GM23338 (cell line): ENCODE measurements at regions not wholly inside any gene's neighbourhood (a gene's known extent, or its start where the extent isn't known, plus 50 kb on each side); places are given as distances from the start of the nearest gene placed in this dataset.

Experiments used
- ATAC-seq: fragments of 200-7000 bp; cut with Tn5 transposase; 3 replicates; pipeline ENCODE4 v1.9.1; 2020
- DNase-seq: peaks from one replicate; pipeline ENCODE4 v3.0.0-alpha.2; 2015; ENCODE audit warnings: low spot score
- H2AFZ ChIP-seq: fragments of 200-600 bp; sonication (generic); 2 replicates; pipeline ENCODE4 v1.8.0; 2016; ENCODE audit warnings: antibody characterized with exemption, mild to moderate bottlenecking, moderate library complexity
- H3F3A ChIP-seq: fragments of 200-600 bp; sonication (generic); replicated peaks from 2 replicates; pipeline ENCODE4 v1.8.0; 2017; ENCODE audit warnings: antibody characterized with exemption, mixed run types, low read depth
- H3K27ac ChIP-seq: fragments of 200-600 bp; sonication (generic); 2 replicates; pipeline ENCODE4 v1.6.1; 2016; ENCODE audit warnings: low read depth
- H3K27me3 ChIP-seq: fragments of 200-600 bp; sonication (generic); 2 replicates; pipeline ENCODE4 v1.8.0; 2016; ENCODE audit warnings: mild to moderate bottlenecking, mixed run types, moderate library complexity; ENCODE audit not compliant: insufficient read depth
- H3K36me3 ChIP-seq: fragments of 200-600 bp; sonication (generic); 2 replicates; pipeline ENCODE4 v1.8.0; 2016; ENCODE audit warnings: mild to moderate bottlenecking; ENCODE audit not compliant: insufficient read depth
- H3K4me1 ChIP-seq: fragments of 200-600 bp; sonication (generic); 2 replicates; pipeline ENCODE4 v1.8.0; 2016; ENCODE audit warnings: mild to moderate bottlenecking, moderate library complexity; ENCODE audit not compliant: insufficient read depth
- H3K4me2 ChIP-seq: fragments of 200-600 bp; sonication (generic); 2 replicates; pipeline ENCODE4 v1.7.1; 2017; ENCODE audit warnings: mixed run types
- H3K4me3 ChIP-seq: fragments of 200-600 bp; sonication (generic); 2 replicates; pipeline ENCODE4 v1.6.1; 2016; ENCODE audit warnings: mixed run types
- H3K79me2 ChIP-seq: fragments of 200-600 bp; sonication (generic); replicated peaks from 2 replicates; pipeline ENCODE4 v1.8.0; 2017; ENCODE audit warnings: mild to moderate bottlenecking; ENCODE audit not compliant: insufficient read depth
- H3K9me2 ChIP-seq: fragments of 200-600 bp; sonication (generic); 2 replicates; pipeline ENCODE4 v1.8.0; 2017; ENCODE audit not compliant: insufficient read depth
- H4K20me1 ChIP-seq: fragments of 200-600 bp; sonication (generic); replicated peaks from 2 replicates; pipeline ENCODE4 v1.8.0; 2017; ENCODE audit warnings: mild to moderate bottlenecking; ENCODE audit not compliant: insufficient read depth
- H3K27ac Mint-ChIP-seq: 2 replicates; pipeline ENCODE4 v1.8.0; 2020; ENCODE audit warnings: inconsistent platforms, mild to moderate bottlenecking, moderate library complexity, mixed read lengths
- H3K27me3 Mint-ChIP-seq: 3 replicates; pipeline ENCODE4 v1.8.0; 2022; ENCODE audit warnings: low read depth, mild to moderate bottlenecking, moderate library complexity, mixed read lengths, inconsistent platforms; ENCODE audit not compliant: insufficient read depth, poor library complexity
- H3K36me3 Mint-ChIP-seq: 3 replicates; pipeline ENCODE4 v1.8.0; 2021; ENCODE audit warnings: low read depth, mild to moderate bottlenecking, inconsistent platforms, moderate library complexity, mixed read lengths
- H3K4me1 Mint-ChIP-seq: 3 replicates; pipeline ENCODE4 v1.8.0; 2020; ENCODE audit warnings: mild to moderate bottlenecking, inconsistent platforms, mixed read lengths
- H3K4me3 Mint-ChIP-seq: 3 replicates; pipeline ENCODE4 v1.8.0; 2021; ENCODE audit warnings: moderate library complexity, mild to moderate bottlenecking, inconsistent platforms, mixed read lengths
- H3K9me3 Mint-ChIP-seq: 3 replicates; pipeline ENCODE4 v1.8.0; 2020; ENCODE audit warnings: moderate library complexity, mild to moderate bottlenecking, inconsistent platforms, mixed read lengths
- EZH2 ChIP-seq: fragments of 200-600 bp; sonication (generic); IDR thresholded peaks from one replicate; pipeline ENCODE4 v1.8.0; 2017; ENCODE audit warnings: antibody characterized with exemption, mild to moderate bottlenecking, low read depth; ENCODE audit not compliant: unreplicated experiment
- NANOG ChIP-seq: IDR thresholded peaks from 2 replicates; pipeline ENCODE4 v1.6.1; 2016; ENCODE audit warnings: antibody characterized with exemption, borderline replicate concordance
- STAT1 ChIP-seq: IDR thresholded peaks from one replicate; pipeline ENCODE4 v1.6.1; 2016; ENCODE audit warnings: antibody characterized with exemption; ENCODE audit not compliant: unreplicated experiment
- ZNF331 ChIP-seq: fragments of 250-450 bp; sonication (Bioruptor Pico); IDR thresholded peaks from 2 replicates; pipeline ENCODE4 v1.5.0; 2020; ENCODE audit warnings: low read depth, mild to moderate bottlenecking, moderate library complexity
- TF ChIP-seq, protein P1 (sequence below): IDR thresholded peaks from 2 replicates; pipeline ENCODE4 v1.6.1; 2016; ENCODE audit warnings: antibody characterized with exemption
- TF ChIP-seq, protein P2 (sequence below): fragments of 250-450 bp; sonication (Bioruptor Pico); IDR thresholded peaks from 2 replicates; pipeline ENCODE4 v1.5.0; 2020; ENCODE audit warnings: mild to moderate bottlenecking, moderate library complexity

DNA sequence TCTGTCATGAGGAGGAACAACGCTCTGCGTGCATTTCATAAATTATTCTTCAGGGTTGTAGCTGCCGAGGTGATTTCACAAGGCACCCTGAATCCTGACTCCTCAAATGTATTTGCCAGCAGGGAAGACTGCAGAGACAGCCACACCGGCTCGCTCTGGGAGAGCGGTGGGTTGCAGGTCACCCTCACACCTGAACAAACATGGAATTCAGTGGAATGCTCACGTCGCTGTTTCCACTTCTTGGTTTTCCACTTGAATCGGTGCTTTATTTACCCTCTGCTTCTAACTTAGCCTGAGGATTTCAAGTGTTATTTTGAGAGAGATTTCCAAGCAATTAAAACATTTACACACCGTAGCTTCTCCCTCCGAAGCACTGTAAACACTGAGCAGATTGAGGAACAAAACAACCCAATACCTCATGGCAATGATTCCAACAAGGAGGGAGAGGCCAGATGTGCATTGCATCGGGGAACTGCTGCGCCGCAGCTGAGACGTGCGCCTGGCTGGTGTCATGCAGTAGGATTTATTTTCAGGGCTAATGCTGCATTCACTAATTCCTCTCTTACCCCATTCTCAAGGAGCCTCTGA is 59.5 kb upstream of the GGTLC1 start (continued):
- TF ChIP-seq, protein P1, sequence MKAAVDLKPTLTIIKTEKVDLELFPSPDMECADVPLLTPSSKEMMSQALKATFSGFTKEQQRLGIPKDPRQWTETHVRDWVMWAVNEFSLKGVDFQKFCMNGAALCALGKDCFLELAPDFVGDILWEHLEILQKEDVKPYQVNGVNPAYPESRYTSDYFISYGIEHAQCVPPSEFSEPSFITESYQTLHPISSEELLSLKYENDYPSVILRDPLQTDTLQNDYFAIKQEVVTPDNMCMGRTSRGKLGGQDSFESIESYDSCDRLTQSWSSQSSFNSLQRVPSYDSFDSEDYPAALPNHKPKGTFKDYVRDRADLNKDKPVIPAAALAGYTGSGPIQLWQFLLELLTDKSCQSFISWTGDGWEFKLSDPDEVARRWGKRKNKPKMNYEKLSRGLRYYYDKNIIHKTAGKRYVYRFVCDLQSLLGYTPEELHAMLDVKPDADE, result no peak
- TF ChIP-seq NANOG, result no peak
- no peak for TF ChIP-seq ZNF331 (CRISPR knock-in tag)
- no peak for TF ChIP-seq STAT1
- TF ChIP-seq, protein P2, sequence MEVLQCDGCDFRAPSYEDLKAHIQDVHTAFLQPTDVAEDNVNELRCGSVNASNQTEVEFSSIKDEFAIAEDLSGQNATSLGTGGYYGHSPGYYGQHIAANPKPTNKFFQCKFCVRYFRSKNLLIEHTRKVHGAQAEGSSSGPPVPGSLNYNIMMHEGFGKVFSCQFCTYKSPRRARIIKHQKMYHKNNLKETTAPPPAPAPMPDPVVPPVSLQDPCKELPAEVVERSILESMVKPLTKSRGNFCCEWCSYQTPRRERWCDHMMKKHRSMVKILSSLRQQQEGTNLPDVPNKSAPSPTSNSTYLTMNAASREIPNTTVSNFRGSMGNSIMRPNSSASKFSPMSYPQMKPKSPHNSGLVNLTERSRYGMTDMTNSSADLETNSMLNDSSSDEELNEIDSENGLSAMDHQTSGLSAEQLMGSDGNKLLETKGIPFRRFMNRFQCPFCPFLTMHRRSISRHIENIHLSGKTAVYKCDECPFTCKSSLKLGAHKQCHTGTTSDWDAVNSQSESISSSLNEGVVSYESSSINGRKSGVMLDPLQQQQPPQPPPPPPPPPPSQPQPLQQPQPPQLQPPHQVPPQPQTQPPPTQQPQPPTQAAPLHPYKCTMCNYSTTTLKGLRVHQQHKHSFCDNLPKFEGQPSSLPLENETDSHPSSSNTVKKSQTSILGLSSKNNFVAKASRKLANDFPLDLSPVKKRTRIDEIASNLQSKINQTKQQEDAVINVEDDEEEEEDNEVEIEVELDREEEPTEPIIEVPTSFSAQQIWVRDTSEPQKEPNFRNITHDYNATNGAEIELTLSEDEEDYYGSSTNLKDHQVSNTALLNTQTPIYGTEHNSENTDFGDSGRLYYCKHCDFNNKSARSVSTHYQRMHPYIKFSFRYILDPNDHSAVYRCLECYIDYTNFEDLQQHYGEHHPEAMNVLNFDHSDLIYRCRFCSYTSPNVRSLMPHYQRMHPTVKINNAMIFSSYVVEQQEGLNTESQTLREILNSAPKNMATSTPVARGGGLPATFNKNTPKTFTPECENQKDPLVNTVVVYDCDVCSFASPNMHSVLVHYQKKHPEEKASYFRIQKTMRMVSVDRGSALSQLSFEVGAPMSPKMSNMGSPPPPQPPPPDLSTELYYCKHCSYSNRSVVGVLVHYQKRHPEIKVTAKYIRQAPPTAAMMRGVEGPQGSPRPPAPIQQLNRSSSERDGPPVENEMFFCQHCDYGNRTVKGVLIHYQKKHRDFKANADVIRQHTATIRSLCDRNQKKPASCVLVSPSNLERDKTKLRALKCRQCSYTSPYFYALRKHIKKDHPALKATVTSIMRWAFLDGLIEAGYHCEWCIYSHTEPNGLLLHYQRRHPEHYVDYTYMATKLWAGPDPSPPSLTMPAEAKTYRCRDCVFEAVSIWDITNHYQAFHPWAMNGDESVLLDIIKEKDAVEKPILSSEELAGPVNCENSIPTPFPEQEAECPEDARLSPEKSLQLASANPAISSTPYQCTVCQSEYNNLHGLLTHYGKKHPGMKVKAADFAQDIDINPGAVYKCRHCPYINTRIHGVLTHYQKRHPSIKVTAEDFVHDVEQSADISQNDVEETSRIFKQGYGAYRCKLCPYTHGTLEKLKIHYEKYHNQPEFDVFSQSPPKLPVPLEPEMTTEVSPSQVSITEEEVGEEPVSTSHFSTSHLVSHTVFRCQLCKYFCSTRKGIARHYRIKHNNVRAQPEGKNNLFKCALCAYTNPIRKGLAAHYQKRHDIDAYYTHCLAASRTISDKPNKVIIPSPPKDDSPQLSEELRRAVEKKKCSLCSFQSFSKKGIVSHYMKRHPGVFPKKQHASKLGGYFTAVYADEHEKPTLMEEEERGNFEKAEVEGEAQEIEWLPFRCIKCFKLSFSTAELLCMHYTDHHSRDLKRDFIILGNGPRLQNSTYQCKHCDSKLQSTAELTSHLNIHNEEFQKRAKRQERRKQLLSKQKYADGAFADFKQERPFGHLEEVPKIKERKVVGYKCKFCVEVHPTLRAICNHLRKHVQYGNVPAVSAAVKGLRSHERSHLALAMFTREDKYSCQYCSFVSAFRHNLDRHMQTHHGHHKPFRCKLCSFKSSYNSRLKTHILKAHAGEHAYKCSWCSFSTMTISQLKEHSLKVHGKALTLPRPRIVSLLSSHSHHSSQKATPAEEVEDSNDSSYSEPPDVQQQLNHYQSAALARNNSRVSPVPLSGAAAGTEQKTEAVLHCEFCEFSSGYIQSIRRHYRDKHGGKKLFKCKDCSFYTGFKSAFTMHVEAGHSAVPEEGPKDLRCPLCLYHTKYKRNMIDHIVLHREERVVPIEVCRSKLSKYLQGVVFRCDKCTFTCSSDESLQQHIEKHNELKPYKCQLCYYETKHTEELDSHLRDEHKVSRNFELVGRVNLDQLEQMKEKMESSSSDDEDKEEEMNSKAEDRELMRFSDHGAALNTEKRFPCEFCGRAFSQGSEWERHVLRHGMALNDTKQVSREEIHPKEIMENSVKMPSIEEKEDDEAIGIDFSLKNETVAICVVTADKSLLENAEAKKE (CRISPR knock-in tag), result no peak
- TF ChIP-seq EZH2, result no peak

DNA sequence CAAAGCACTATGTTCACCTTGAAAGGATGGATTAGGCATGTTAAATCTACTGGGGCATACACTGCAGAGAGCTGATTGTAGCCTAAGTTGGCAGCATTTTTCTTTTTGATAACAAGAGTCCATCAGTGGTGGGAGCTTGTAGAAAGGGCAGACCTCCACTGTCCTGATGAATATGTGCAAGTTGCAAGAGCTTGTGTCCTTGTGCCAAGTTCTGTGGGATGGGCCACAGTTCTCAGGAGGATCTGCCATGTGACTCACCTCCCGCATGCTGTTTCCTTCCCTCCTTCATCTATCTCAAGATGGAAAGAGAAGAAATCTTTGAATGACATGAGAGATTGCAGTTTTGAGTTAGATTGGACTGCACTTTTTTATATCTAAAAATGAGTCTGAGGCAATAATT is 58.3 kb upstream of the GGTLC1 start:
- TF ChIP-seq, protein P1, result no peak
- no peak for TF ChIP-seq ZNF331 (CRISPR knock-in tag)
- no peak for TF ChIP-seq STAT1
- DNase-seq, result no peak
- Mint-ChIP-seq H3K9me3 (no peaks in the 10 kb centered on the region), H3K4me1 (no peaks in the 10 kb centered on the region), H3K36me3 (no peaks in the 10 kb centered on the region; the same call in 2 of the 3 replicates), H3K27ac (no peak overlapping the region), H3K4me3 (no peak overlapping the region), H3K27me3 (no peaks in the 10 kb centered on the region)
- Histone ChIP-seq H3K4me1 (no peaks in the 10 kb centered on the region), H3K4me2 (no peak overlapping the region), H4K20me1 (no peaks in the 10 kb centered on the region), H2AFZ (no peak overlapping the region), H3K36me3 (no peaks in the 10 kb centered on the region), H3K27ac (no peak overlapping the region), H3K27me3 (no peaks in the 10 kb centered on the region), H3K79me2 (no peaks in the 10 kb centered on the region), H3F3A (no peaks in the 10 kb centered on the region), H3K9me2 (no peaks in the 10 kb centered on the region), H3K4me3 (no peak overlapping the region)
- ATAC-seq, result no peak
